HEK293 (cell line): ENCODE measurements at regions not wholly inside any gene's neighbourhood (a gene's known extent, or its start where the extent isn't known, plus 50 kb on each side); places are given as distances from the start of the nearest gene placed in this dataset.

Source experiments
- HOXC10 ChIP-seq: sonication (generic); formaldehyde crosslinking; IDR thresholded peaks from 2 replicates; pipeline ENCODE4 v1.8.1; 2023; ENCODE audit warnings: mild to moderate bottlenecking, missing genetic modification reagents
- ZBTB21 ChIP-seq: fragments of 450-650 bp; formaldehyde crosslinking; IDR thresholded peaks from 2 replicates; pipeline ENCODE4 v1.5.1; 2017; ENCODE audit warnings: missing biosample characterization, missing genetic modification characterization
- ZEB2 ChIP-seq: fragments of 450-650 bp; formaldehyde crosslinking; IDR thresholded peaks from 2 replicates; pipeline ENCODE4 v1.5.1; 2016; ENCODE audit warnings: missing biosample characterization, missing genetic modification characterization
- ZNF155 ChIP-seq: fragments of 450-650 bp; formaldehyde crosslinking; IDR thresholded peaks from 2 replicates; pipeline ENCODE4 v1.5.1; 2016; ENCODE audit warnings: missing biosample characterization, missing genetic modification characterization
- ZNF292 ChIP-seq: fragments of 450-650 bp; formaldehyde crosslinking; IDR thresholded peaks from 2 replicates; pipeline ENCODE4 v1.5.1; 2016; ENCODE audit warnings: low read depth, missing biosample characterization, missing genetic modification characterization, borderline replicate concordance
- ZNF391 ChIP-seq: fragments of 450-650 bp; formaldehyde crosslinking; IDR thresholded peaks from 2 replicates; pipeline ENCODE4 v1.5.1; 2016; ENCODE audit warnings: low read depth, missing biosample characterization, missing genetic modification characterization, borderline replicate concordance
- ZNF530 ChIP-seq: fragments of 450-650 bp; formaldehyde crosslinking; IDR thresholded peaks from 2 replicates; pipeline ENCODE4 v1.5.1; 2016; ENCODE audit warnings: low read depth, missing biosample characterization, missing genetic modification characterization
- ZNF658 ChIP-seq: fragments of 450-650 bp; formaldehyde crosslinking; IDR thresholded peaks from 2 replicates; pipeline ENCODE4; 2016; ENCODE audit warnings: missing biosample characterization, missing genetic modification characterization
- ZNF792 ChIP-seq: fragments of 450-650 bp; formaldehyde crosslinking; IDR thresholded peaks from 2 replicates; pipeline ENCODE4 v1.5.1; 2016; ENCODE audit warnings: missing biosample characterization, missing genetic modification characterization
- TF ChIP-seq, protein P1 (sequence below): fragments of 450-650 bp; formaldehyde crosslinking; IDR thresholded peaks from 2 replicates; pipeline ENCODE4 v1.5.1; 2016; ENCODE audit warnings: missing biosample characterization, missing genetic modification characterization
- TF ChIP-seq, protein P2 (sequence below): sonication (generic); formaldehyde crosslinking; IDR thresholded peaks from 2 replicates; pipeline ENCODE4 v1.8.1; 2022; ENCODE audit warnings: mild to moderate bottlenecking, moderate library complexity, missing genetic modification reagents
- TF ChIP-seq, protein P3 (sequence below): fragments of 450-650 bp; formaldehyde crosslinking; IDR thresholded peaks from 2 replicates; pipeline ENCODE4 v1.5.1; 2017; ENCODE audit warnings: missing biosample characterization, mild to moderate bottlenecking, missing genetic modification characterization, moderate library complexity
- TF ChIP-seq, protein P4 (sequence below): fragments of 450-650 bp; formaldehyde crosslinking; IDR thresholded peaks from 2 replicates; pipeline ENCODE4 v1.5.1; 2016; ENCODE audit warnings: missing biosample characterization, missing genetic modification characterization, low read depth
- TF ChIP-seq, protein P5 (sequence below): fragments of 450-650 bp; formaldehyde crosslinking; IDR thresholded peaks from 2 replicates; pipeline ENCODE4 v1.5.1; 2016; ENCODE audit warnings: missing biosample characterization, missing genetic modification characterization

DNA sequence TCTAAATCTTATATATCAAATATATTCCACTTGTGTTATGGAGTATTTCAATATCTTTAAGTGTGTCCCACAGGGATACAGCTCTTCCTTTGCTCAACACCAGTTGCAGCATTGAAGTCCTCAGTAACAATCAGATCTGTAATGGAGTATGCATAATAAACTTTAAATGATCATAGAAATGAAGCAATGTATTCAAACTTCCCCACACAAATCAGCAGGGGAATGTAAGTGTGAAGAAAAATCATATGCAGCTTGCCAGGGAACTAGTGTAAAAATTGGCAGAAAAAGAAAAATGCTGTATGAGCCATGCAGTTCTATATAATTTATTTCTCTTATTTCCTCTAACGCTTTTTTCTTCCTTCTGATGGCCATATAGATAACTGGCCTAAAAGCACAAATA, 444.3 kb upstream of the VSTM2A start:
- TF ChIP-seq ZBTB21 (tag by site-specific recombination) (no peak), ZNF792 (tag by site-specific recombination) (no peak), HOXC10 (CRISPR knock-in tag) (no peak), ZNF530 (tag by site-specific recombination) (no peak), ZEB2 (no peak), ZNF658 (tag by site-specific recombination) (no peak), ZNF155 (tag by site-specific recombination) (no peak), ZNF292 (no peak), ZNF391 (tag by site-specific recombination) (no peak)
- TF ChIP-seq, protein P1, sequence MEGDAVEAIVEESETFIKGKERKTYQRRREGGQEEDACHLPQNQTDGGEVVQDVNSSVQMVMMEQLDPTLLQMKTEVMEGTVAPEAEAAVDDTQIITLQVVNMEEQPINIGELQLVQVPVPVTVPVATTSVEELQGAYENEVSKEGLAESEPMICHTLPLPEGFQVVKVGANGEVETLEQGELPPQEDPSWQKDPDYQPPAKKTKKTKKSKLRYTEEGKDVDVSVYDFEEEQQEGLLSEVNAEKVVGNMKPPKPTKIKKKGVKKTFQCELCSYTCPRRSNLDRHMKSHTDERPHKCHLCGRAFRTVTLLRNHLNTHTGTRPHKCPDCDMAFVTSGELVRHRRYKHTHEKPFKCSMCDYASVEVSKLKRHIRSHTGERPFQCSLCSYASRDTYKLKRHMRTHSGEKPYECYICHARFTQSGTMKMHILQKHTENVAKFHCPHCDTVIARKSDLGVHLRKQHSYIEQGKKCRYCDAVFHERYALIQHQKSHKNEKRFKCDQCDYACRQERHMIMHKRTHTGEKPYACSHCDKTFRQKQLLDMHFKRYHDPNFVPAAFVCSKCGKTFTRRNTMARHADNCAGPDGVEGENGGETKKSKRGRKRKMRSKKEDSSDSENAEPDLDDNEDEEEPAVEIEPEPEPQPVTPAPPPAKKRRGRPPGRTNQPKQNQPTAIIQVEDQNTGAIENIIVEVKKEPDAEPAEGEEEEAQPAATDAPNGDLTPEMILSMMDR (tag by site-specific recombination) = no peak
- TF ChIP-seq, protein P2, sequence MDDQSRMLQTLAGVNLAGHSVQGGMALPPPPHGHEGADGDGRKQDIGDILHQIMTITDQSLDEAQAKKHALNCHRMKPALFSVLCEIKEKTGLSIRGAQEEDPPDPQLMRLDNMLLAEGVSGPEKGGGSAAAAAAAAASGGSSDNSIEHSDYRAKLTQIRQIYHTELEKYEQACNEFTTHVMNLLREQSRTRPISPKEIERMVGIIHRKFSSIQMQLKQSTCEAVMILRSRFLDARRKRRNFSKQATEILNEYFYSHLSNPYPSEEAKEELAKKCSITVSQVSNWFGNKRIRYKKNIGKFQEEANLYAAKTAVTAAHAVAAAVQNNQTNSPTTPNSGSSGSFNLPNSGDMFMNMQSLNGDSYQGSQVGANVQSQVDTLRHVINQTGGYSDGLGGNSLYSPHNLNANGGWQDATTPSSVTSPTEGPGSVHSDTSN = no peak
- TF ChIP-seq, protein P3, sequence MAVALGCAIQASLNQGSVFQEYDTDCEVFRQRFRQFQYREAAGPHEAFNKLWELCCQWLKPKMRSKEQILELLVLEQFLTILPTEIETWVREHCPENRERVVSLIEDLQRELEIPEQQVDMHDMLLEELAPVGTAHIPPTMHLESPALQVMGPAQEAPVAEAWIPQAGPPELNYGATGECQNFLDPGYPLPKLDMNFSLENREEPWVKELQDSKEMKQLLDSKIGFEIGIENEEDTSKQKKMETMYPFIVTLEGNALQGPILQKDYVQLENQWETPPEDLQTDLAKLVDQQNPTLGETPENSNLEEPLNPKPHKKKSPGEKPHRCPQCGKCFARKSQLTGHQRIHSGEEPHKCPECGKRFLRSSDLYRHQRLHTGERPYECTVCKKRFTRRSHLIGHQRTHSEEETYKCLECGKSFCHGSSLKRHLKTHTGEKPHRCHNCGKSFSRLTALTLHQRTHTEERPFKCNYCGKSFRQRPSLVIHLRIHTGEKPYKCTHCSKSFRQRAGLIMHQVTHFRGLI (tag by site-specific recombination) = no peak
- TF ChIP-seq, protein P4, sequence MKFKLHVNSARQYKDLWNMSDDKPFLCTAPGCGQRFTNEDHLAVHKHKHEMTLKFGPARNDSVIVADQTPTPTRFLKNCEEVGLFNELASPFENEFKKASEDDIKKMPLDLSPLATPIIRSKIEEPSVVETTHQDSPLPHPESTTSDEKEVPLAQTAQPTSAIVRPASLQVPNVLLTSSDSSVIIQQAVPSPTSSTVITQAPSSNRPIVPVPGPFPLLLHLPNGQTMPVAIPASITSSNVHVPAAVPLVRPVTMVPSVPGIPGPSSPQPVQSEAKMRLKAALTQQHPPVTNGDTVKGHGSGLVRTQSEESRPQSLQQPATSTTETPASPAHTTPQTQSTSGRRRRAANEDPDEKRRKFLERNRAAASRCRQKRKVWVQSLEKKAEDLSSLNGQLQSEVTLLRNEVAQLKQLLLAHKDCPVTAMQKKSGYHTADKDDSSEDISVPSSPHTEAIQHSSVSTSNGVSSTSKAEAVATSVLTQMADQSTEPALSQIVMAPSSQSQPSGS = no peak
- TF ChIP-seq, protein P5, sequence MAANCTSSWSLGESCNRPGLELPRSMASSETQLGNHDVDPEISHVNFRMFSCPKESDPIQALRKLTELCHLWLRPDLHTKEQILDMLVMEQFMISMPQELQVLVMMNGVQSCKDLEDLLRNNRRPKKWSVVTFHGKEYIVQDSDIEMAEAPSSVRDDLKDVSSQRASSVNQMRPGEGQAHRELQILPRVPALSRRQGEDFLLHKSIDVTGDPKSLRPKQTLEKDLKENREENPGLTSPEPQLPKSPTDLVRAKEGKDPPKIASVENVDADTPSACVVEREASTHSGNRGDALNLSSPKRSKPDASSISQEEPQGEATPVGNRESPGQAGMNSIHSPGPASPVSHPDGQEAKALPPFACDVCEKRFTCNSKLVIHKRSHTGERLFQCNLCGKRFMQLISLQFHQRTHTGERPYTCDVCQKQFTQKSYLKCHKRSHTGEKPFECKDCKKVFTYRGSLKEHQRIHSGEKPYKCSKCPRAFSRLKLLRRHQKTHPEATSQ (tag by site-specific recombination) = no peak
